Thyroid gland (tissue), 4 donors: ENCODE measurements at regions not wholly inside any gene's neighbourhood (a gene's known extent, or its start where the extent isn't known, plus 50 kb on each side); places are given as distances from the start of the nearest gene placed in this dataset.

ENCODE experiments used
- CTCF ChIP-seq, 6 experiments: fragments of 200-600 bp in 3 of 6; fragments of 450-650 bp in 3 of 6; sonication (generic) in 3 of 6; IDR thresholded peaks; one replicate each; pipeline ENCODE4 v1.5.1; 2016 to 2019; ENCODE audit warnings: antibody characterized with exemption in 6 of 6, mild to moderate bottlenecking in 2 of 6, inconsistent platforms in 1 of 6, moderate library complexity in 1 of 6
- POLR2A ChIP-seq, 2 donors: fragments of 450-650 bp; IDR thresholded peaks; one replicate each; pipeline ENCODE4 v1.6.1; 2017; ENCODE audit warnings: antibody characterized with exemption in 2 of 2, mild to moderate bottlenecking in 2 of 2, moderate library complexity in 1 of 2

GRCh38 chr1:110756506-110756905 is 81.8 kb upstream of the KCNA3 start:
- no peak for TF ChIP-seq POLR2A (IDR thresholded peaks at IDR 0.05)
- no peak for TF ChIP-seq CTCF (IDR thresholded peaks at IDR 0.05)
